Natural killer cell treated with Interleukin-12 subunit alpha and Interleukin-12 subunit beta and Interleukin-15 and Interleukin-18, amount 100 ng/mL, for 72 hours (primary cell): ENCODE measurements at regions not wholly inside any gene's neighbourhood (a gene's known extent, or its start where the extent isn't known, plus 50 kb on each side); places are given as distances from the start of the nearest gene placed in this dataset.

ENCODE experiments used
- ATAC-seq, 2 donors: fragments of 150-1000 bp; cut with Tn5 transposase in 1 of 2; sonication (Bioruptor Pico), chemical (Tn5 transposase) in 1 of 2; 2 replicates each; pipeline ENCODE4 v1.10.0; 2021
- DNase-seq: peaks from one replicate; pipeline ENCODE4 v3.0.0; 2022; ENCODE audit warnings: low spot score
- H3K27ac Mint-ChIP-seq, 2 donors: 1 replicate in 1 of 2; 2 replicates in 1 of 2; pipeline ENCODE4 v1.8.0; 2022; ENCODE audit warnings: mixed read lengths in 2 of 2, mild to moderate bottlenecking in 1 of 2, moderate library complexity in 1 of 2
- H3K27me3 Mint-ChIP-seq, 2 donors: 1 replicate in 1 of 2; 2 replicates in 1 of 2; pipeline ENCODE4 v1.8.0; 2022; ENCODE audit warnings: mixed read lengths in 2 of 2
- H3K36me3 Mint-ChIP-seq: one replicate; pipeline ENCODE4 v1.8.0; 2022; ENCODE audit warnings: mixed read lengths
- H3K4me1 Mint-ChIP-seq, 2 donors: 1 replicate in 1 of 2; 2 replicates in 1 of 2; pipeline ENCODE4 v1.8.0; 2022; ENCODE audit warnings: low read depth in 2 of 2, mixed read lengths in 2 of 2, mild to moderate bottlenecking in 1 of 2
- H3K4me3 Mint-ChIP-seq: one replicate; pipeline ENCODE4 v1.8.0; 2022; ENCODE audit warnings: mixed read lengths
- H3K9me3 Mint-ChIP-seq: 2 replicates; pipeline ENCODE4 v1.8.0; 2022; ENCODE audit warnings: mixed read lengths

GRCh38 chr18:2180586-2180985 lies 390.7 kb downstream of the METTL4 start:
- Mint-ChIP-seq H3K9me3 (no peaks in the 10 kb centered on the region), H3K27me3 (peaks cover 0 to 7% of the 10 kb centered on the region in 2 donors), H3K27ac (no peak overlapping the region), H3K4me3 (no peak overlapping the region), H3K36me3 (no peaks in the 10 kb centered on the region), H3K4me1 (no peaks in the 10 kb centered on the region)
- no peak for ATAC-seq
- no peak for DNase-seq

DNA sequence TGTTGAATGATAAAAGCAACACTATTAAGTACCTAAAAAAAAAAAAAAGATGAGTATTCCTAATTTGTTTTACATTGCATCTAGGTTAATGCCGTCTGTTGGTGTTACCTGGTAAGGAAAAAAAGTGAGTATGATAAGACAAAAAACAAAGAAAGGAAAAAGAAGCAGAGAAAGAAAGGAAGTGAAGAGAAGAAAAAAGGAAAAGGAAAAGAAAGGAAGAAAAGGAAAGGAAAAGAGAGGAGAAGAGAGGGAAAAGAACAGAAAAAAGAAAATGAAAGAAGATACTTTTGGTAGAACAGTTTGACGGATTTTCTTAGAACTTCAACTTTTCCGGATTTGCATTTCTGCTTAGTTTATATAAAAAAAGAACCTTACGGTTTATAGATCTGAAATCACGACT lies 387.9 kb downstream of the METTL4 start:
- Mint-ChIP-seq H3K9me3 (no peaks in the 10 kb centered on the region), H3K4me3 (no peak overlapping the region), H3K27ac (no peak overlapping the region), H3K36me3 (no peaks in the 10 kb centered on the region), H3K27me3 (peaks cover 0 to 7% of the 10 kb centered on the region in 2 donors), H3K4me1 (no peaks in the 10 kb centered on the region)
- DNase-seq (no peak), ATAC-seq (no peak)

- ATAC-seq (no peak), DNase-seq (no peak)
- peaks cover 0 to 7% of the 10 kb centered on the region in 2 donors for H3K27me3 Mint-ChIP-seq
- no peak overlapping the region for H3K27ac Mint-ChIP-seq
- no peak overlapping the region for H3K4me3 Mint-ChIP-seq
- no peaks in the 10 kb centered on the region for H3K4me1 Mint-ChIP-seq
- H3K36me3 Mint-ChIP-seq, result no peaks in the 10 kb centered on the region
- H3K9me3 Mint-ChIP-seq, result peaks cover 8% of the 10 kb centered on the region
Measured at GRCh38 chr18:2186967-2187366, 384.3 kb downstream of the METTL4 start.

DNA sequence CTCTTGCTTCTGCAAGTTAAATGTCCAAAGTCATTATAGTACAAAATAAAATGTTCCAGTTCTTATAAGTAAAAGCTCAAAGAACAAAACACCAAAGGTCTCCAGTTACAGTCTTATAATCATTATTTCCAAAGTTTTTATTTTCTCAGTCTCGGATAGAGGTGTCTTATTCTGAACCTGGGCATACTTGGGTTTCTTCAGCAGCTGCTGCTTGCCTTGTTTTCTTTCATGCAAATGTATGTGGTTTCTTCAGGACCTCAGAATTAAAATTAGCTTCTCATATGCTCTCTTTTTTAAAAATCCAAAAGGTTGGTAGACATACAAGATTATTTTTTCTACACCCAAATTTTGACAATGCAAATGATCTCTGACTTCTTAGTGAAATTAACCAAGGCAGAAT lies 383.0 kb downstream of the METTL4 start:
- DNase-seq (no peak), ATAC-seq (no peak)
- no peak overlapping the region for H3K27ac Mint-ChIP-seq
- H3K36me3 Mint-ChIP-seq, result no peaks in the 10 kb centered on the region
- H3K27me3 Mint-ChIP-seq, result peaks cover 0 to 5% of the 10 kb centered on the region in 2 donors
- H3K4me1 Mint-ChIP-seq, result no peaks in the 10 kb centered on the region
- peaks cover 11% of the 10 kb centered on the region for H3K9me3 Mint-ChIP-seq
- no peak overlapping the region for H3K4me3 Mint-ChIP-seq

DNA sequence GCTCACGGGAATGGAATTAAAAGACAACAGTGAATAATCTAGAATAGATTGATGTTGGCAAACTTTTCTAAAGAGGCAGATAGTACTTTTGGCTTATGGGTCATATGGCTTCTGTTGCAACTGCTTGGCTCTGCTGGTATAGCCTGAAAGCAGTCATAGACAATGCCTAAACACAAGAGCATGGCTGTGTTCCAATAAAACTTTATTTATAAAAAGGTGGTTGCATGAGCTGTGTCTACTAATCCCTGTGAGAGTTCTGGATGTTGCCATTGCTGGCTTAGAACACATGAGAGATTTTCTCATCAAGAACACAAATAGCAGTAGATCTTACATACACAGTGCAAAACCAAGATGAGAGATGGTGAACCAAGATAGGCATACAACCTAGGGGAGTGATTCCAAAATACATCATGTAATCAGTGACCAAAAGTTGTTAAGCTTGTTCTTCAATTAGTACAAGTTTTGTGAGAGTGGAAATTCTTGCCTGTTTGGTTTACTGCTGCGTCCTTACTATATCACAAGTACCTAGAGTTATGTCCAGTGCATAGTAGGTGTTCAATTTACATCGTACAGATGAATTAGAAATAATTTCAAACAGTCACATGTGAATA lies 380.0 kb downstream of the METTL4 start:
- no peak overlapping the region for H3K27ac Mint-ChIP-seq
- no peaks in the 10 kb centered on the region for H3K27me3 Mint-ChIP-seq
- DNase-seq, result no peak
- H3K36me3 Mint-ChIP-seq, result no peaks in the 10 kb centered on the region
- peaks cover 11% of the 10 kb centered on the region for H3K9me3 Mint-ChIP-seq
- no peak overlapping the region for H3K4me3 Mint-ChIP-seq
- ATAC-seq, result no peak
- no peaks in the 10 kb centered on the region for H3K4me1 Mint-ChIP-seq

DNA sequence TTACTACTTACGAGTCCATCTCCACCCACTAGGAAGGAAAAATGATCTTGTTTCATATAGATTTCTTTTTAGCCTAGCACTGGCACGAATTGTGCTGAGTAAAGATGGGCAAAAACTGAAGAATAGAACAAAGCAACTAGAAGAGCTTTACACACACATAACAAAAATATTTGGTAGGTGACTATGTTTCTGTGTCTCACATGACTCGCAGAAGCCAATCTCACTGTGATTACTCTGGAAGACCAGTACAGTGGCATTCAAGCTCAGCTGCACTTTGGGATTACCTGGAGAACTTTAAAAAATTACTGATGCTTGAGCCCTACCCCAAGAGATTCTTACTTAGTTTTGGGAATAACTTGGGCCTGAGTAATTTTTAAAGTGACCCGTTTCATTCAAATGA lies 378.7 kb downstream of the METTL4 start:
- no peaks in the 10 kb centered on the region for H3K4me1 Mint-ChIP-seq
- H3K27me3 Mint-ChIP-seq, result peaks cover 0 to 2% of the 10 kb centered on the region in 2 donors
- no peak overlapping the region for H3K27ac Mint-ChIP-seq
- ATAC-seq (no peak), DNase-seq (no peak)
- H3K4me3 Mint-ChIP-seq, result no peak overlapping the region
- H3K36me3 Mint-ChIP-seq, result no peaks in the 10 kb centered on the region
- H3K9me3 Mint-ChIP-seq, result peaks cover 12% of the 10 kb centered on the region

DNA sequence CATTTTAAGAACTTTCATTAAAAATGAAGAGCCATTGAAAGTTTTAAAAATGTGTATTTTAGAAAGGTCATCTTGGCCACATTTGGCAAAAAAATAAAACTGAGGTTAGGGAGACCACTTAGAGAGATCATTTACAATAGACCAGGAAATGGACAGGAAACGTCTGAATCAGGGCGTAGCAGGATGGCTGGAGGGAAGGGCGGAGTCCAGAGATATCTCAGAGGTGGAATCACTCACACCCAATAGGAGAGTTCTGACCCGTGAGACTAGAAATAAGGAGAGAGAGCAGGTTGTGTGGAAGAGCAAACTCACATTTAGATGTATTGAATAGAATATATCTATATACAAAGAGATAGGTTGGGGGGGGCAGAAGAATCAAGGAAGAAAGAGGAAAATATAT lies 373.4 kb downstream of the METTL4 start:
- H3K27ac Mint-ChIP-seq, result no peak overlapping the region

DNA sequence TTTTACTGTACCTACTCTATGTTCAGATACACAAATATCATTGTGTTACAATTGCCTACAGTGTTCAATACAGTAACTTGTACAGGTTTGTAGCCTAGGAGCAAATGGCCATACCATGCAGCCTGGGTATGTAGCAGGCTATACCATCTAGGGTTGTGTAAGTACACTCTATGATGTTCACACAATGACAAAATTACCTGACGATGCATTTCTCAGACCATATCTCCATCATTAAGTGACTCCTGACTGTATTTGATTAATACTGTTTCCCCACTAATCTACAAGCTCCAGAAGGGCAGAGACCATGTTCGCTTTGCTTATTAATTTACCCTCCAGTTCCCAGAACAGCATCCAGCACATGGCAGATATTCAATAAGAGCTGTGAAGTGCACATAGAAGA lies 372.2 kb downstream of the METTL4 start:
- Mint-ChIP-seq H3K9me3 (peaks cover 7% of the 10 kb centered on the region), H3K4me1 (no peaks in the 10 kb centered on the region), H3K4me3 (no peak overlapping the region), H3K36me3 (no peaks in the 10 kb centered on the region), H3K27me3 (peaks cover 11% of the 10 kb centered on the region in 2 donors), H3K27ac (no peak overlapping the region)
- no peak for ATAC-seq
- DNase-seq, result no peak

More for the DNA sequence above, 373.4 kb downstream of the METTL4 start:
- Mint-ChIP-seq H3K4me3 (no peak overlapping the region), H3K4me1 (no peaks in the 10 kb centered on the region), H3K9me3 (peaks cover 5% of the 10 kb centered on the region), H3K27me3 (peaks cover 11% of the 10 kb centered on the region in 2 donors), H3K36me3 (no peaks in the 10 kb centered on the region)
- ATAC-seq (no peak), DNase-seq (no peak)

DNA sequence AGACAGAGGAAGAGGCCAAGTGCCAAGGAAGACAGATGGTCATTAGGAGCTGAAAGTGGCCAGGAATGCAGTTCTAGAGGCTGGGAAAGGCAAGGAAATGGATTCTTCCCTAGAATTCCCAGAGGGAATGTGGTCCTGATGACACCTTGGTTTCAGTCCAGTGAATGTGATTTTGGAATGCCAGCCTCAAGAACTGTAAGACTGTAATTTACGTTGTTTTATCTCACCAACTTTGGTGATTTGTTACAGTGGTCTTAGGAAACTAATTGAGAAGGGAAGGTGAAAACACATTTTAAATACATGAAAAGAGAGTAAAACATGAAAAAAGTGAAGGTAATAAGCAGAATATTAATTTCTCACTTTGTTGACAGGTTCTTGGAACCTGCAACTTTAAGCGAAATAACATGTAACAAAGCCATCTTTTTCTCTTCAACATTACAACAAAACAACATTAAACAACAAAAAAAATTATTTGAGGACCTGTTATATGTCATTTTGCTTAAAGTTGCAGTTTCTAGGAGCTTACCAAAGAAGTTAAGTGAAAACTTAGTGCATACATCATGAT lies 370.2 kb downstream of the METTL4 start:
- Mint-ChIP-seq H3K4me1 (no peaks in the 10 kb centered on the region), H3K27ac (no peak overlapping the region), H3K36me3 (no peaks in the 10 kb centered on the region), H3K4me3 (no peak overlapping the region), H3K9me3 (peaks cover 9% of the 10 kb centered on the region), H3K27me3 (peaks cover 11 to 13% of the 10 kb centered on the region in 2 donors)
- no peak for ATAC-seq
- no peak for DNase-seq

- ATAC-seq, result no peak
- Mint-ChIP-seq H3K4me1 (no peaks in the 10 kb centered on the region), H3K9me3 (peaks cover 8% of the 10 kb centered on the region), H3K27ac (no peak overlapping the region), H3K27me3 (peaks cover 5 to 17% of the 10 kb centered on the region in 2 donors), H3K36me3 (no peaks in the 10 kb centered on the region), H3K4me3 (no peak overlapping the region)
- no peak for DNase-seq
Measured at GRCh38 chr18:2204736-2205135, 366.6 kb downstream of the METTL4 start.

DNA sequence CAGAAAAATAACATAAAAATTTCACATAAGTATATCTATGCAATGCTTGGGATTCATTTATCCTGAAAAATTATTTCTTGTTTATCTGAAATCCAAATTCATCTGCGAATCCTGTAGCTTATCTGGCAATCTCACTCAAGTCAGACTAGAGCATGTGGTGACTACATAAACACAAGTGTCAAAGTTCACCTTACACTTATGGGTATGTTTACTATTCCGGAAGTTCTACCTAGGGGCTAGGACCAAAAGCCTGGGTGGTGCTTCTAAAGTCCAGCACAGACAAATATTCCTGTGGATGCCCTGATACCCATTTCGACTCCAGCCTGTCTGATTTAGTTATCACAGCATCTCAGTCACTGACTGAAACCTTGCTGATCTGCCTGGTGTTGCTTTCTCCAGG lies 364.0 kb downstream of the METTL4 start:
- Mint-ChIP-seq H3K27ac (no peak overlapping the region), H3K36me3 (no peaks in the 10 kb centered on the region), H3K27me3 (peaks cover 2 to 7% of the 10 kb centered on the region in 2 donors), H3K4me1 (no peaks in the 10 kb centered on the region), H3K9me3 (peaks cover 8% of the 10 kb centered on the region), H3K4me3 (no peak overlapping the region)
- ATAC-seq, result no peak
- no peak for DNase-seq

GRCh38 chr18:2212598-2213205 lies 358.6 kb downstream of the METTL4 start:
- H3K27ac Mint-ChIP-seq, result no peak overlapping the region
- DNase-seq (no peak), ATAC-seq (no peak)
- H3K4me3 Mint-ChIP-seq, result no peak overlapping the region
- no peaks in the 10 kb centered on the region for H3K4me1 Mint-ChIP-seq
- H3K36me3 Mint-ChIP-seq, result no peaks in the 10 kb centered on the region
- peaks cover 4 to 23% of the 10 kb centered on the region in 2 donors for H3K27me3 Mint-ChIP-seq
- peaks cover 7% of the 10 kb centered on the region for H3K9me3 Mint-ChIP-seq

GRCh38 chr18:2213905-2214304 lies 357.4 kb downstream of the METTL4 start:
- H3K9me3 Mint-ChIP-seq, result peaks cover 3% of the 10 kb centered on the region
- no peaks in the 10 kb centered on the region for H3K4me1 Mint-ChIP-seq
- no peaks in the 10 kb centered on the region for H3K36me3 Mint-ChIP-seq

GRCh38 chr18:2217356-2217755 lies 353.9 kb downstream of the METTL4 start:
- no peak overlapping the region for H3K27ac Mint-ChIP-seq
- peaks cover 13 to 33% of the 10 kb centered on the region in 2 donors for H3K27me3 Mint-ChIP-seq
- H3K4me1 Mint-ChIP-seq, result no peaks in the 10 kb centered on the region
- no peak for DNase-seq
- peaks cover 3% of the 10 kb centered on the region for H3K9me3 Mint-ChIP-seq
- ATAC-seq, result no peak
- H3K36me3 Mint-ChIP-seq, result no peaks in the 10 kb centered on the region
- H3K4me3 Mint-ChIP-seq, result no peak overlapping the region

More at GRCh38 chr18:2213905-2214304, 357.4 kb downstream of the METTL4 start:
- Mint-ChIP-seq H3K27me3 (peaks cover 9 to 23% of the 10 kb centered on the region in 2 donors), H3K27ac (no peak overlapping the region), H3K4me3 (no peak overlapping the region)
- no peak for ATAC-seq
- no peak for DNase-seq
